C1 segment of cervical spinal cord (tissue), 14 donors: ENCODE measurements at regions not wholly inside any gene's neighbourhood (a gene's known extent, or its start where the extent isn't known, plus 50 kb on each side); places are given as distances from the start of the nearest gene placed in this dataset.
"Not testable (repeated sequence)": the region's sequence is repeated elsewhere in the genome, so short reads cannot be mapped to it uniquely, and the experiment has no call there.

Experiments used
- DNase-seq, 14 donors: peaks; one replicate each; lab custom pipeline; 2025; lab: John Stamatoyannopoulos, UW

- no peak for DNase-seq
Observed at GRCh38 chr13:65722506-65722905, 1507.6 kb downstream of the PCDH9 start.

GRCh38 chr13:65719831-65720230 is 1510.3 kb downstream of the PCDH9 start:
- DNase-seq, result no peak

GRCh38 chr13:65710514-65710913 is 1519.6 kb downstream of the PCDH9 start:
- no peak for DNase-seq

GRCh38 chr13:65697843-65698242 is 1532.3 kb downstream of the PCDH9 start:
- no peak for DNase-seq

- DNase-seq, result no peak
Observed at GRCh38 chr13:65679240-65679639, 1550.9 kb downstream of the PCDH9 start.

GRCh38 chr13:65677906-65678305 is 1552.2 kb downstream of the PCDH9 start:
- DNase-seq, result no peak

- not testable (repeated sequence) for DNase-seq
Observed at GRCh38 chr13:65675383-65675782, 1554.8 kb downstream of the PCDH9 start.

GRCh38 chr13:65670014-65670625 is 1560.0 kb downstream of the PCDH9 start:
- no peak for DNase-seq

GRCh38 chr13:65660731-65661130 is 1569.4 kb downstream of the PCDH9 start:
- DNase-seq, result no peak

GRCh38 chr13:65656740-65657329 is 1573.3 kb downstream of the PCDH9 start:
- DNase-seq, result no peak

- DNase-seq, result no peak
Observed at GRCh38 chr13:65653613-65654012, 1576.5 kb downstream of the PCDH9 start.

GRCh38 chr13:65650321-65650720 is 1579.8 kb downstream of the PCDH9 start:
- no peak for DNase-seq

GRCh38 chr13:65642996-65643395 is 1587.1 kb downstream of the PCDH9 start:
- no peak for DNase-seq

GRCh38 chr13:65642301-65642700 is 1587.8 kb downstream of the PCDH9 start:
- DNase-seq, result no peak

GRCh38 chr13:65638572-65639168 is 1591.5 kb downstream of the PCDH9 start:
- DNase-seq, result no peak

- no peak for DNase-seq
Observed at GRCh38 chr13:65633806-65634205, 1596.3 kb downstream of the PCDH9 start.

GRCh38 chr13:65631078-65631477 is 1599.1 kb downstream of the PCDH9 start:
- DNase-seq, result no peak

- DNase-seq, result no peak
Observed at GRCh38 chr13:65629926-65630325, 1600.2 kb downstream of the PCDH9 start.

- DNase-seq, result no peak
Observed at GRCh38 chr13:65623148-65623547, 1607.0 kb downstream of the PCDH9 start.

- no peak for DNase-seq
Observed at GRCh38 chr13:65615506-65615905, 1614.6 kb downstream of the PCDH9 start.

- no peak for DNase-seq
Observed at GRCh38 chr13:65613004-65613403, 1617.1 kb downstream of the PCDH9 start.

- DNase-seq, result no peak
Observed at GRCh38 chr13:65609350-65609749, 1620.8 kb downstream of the PCDH9 start.

GRCh38 chr13:65606622-65607021 is 1623.5 kb downstream of the PCDH9 start:
- DNase-seq, result no peak
